ENCODE measurements at regions not wholly inside any gene's neighbourhood (a gene's known extent, or its start where the extent isn't known, plus 50 kb on each side); places are given as distances from the start of the nearest gene placed in this dataset.

GRCh38 chr2:239833269-239834109 lies 191.7 kb downstream of the NDUFA10 start:
- peaks cover 9% of the 10 kb centered on the region for H3K27me3 Mint-ChIP-seq (ENCODE audit: insufficient read depth, low read depth)
- H4K20me1 ChIP-seq (ENCODE audit: low read depth) = no peaks in the 10 kb centered on the region
- peaks cover 6% of the 10 kb centered on the region for H3F3A ChIP-seq (ENCODE audit: low read depth)
- H3K4me1 ChIP-seq = peaks cover 8% of the 10 kb centered on the region
- H3K27ac Mint-ChIP-seq = no peak overlapping the region
- no peaks in the 10 kb centered on the region for H3K36me3 ChIP-seq
- no peak overlapping the region for H3K27ac ChIP-seq
- H3K4me2 ChIP-seq = no peak overlapping the region
- no peaks in the 10 kb centered on the region for H3K27me3 ChIP-seq
- DNase-seq (ENCODE audit: low spot score) = no peak
- H3K9me3 ChIP-seq (ENCODE audit: low read depth) = no peaks in the 10 kb centered on the region
- H3K4me1 Mint-ChIP-seq = peaks cover 18% of the 10 kb centered on the region
- no peak overlapping the region for H2AFZ ChIP-seq (replicated peaks)
- no peak overlapping the region for H3K4me3 ChIP-seq
- no peak overlapping the region for H3K9ac ChIP-seq
- H3K4me3 Mint-ChIP-seq = no peak overlapping the region
- H3K9me3 Mint-ChIP-seq = peaks cover 4% of the 10 kb centered on the region
- H3K36me3 Mint-ChIP-seq = no peaks in the 10 kb centered on the region
- no peak for TF ChIP-seq EZH2 (IDR thresholded peaks at IDR 0.05)
- no peaks in the 10 kb centered on the region for H3K79me2 ChIP-seq (ENCODE audit: low read depth)

GRCh38 chr2:239832490-239833268 lies 192.5 kb downstream of the NDUFA10 start:
- no peaks in the 10 kb centered on the region for H3K36me3 Mint-ChIP-seq
- H3K4me1 ChIP-seq = peaks cover 11% of the 10 kb centered on the region
- H3K4me2 ChIP-seq = no peak overlapping the region
- H3F3A ChIP-seq (ENCODE audit: low read depth) = peaks cover 6% of the 10 kb centered on the region
- H3K36me3 ChIP-seq = no peaks in the 10 kb centered on the region
- H4K20me1 ChIP-seq (ENCODE audit: low read depth) = no peaks in the 10 kb centered on the region
- H3K79me2 ChIP-seq (ENCODE audit: low read depth) = no peaks in the 10 kb centered on the region
- no peak overlapping the region for H3K4me3 ChIP-seq
- H3K27ac Mint-ChIP-seq = no peak overlapping the region
- H3K27ac ChIP-seq = no peak overlapping the region
- H2AFZ ChIP-seq (replicated peaks) = no peak overlapping the region
- no peak for DNase-seq (ENCODE audit: low spot score)
- TF ChIP-seq EZH2phosphoT487 (IDR thresholded peaks at IDR 0.05) = no peak
- TF ChIP-seq EZH2 (IDR thresholded peaks at IDR 0.05) = no peak
- TF ChIP-seq CTCF (IDR thresholded peaks at IDR 0.05) = no peak
- peaks cover 9% of the 10 kb centered on the region for H3K27me3 Mint-ChIP-seq (ENCODE audit: insufficient read depth, low read depth)
- H3K9me3 ChIP-seq (ENCODE audit: low read depth) = no peaks in the 10 kb centered on the region
- no peak overlapping the region for H3K9ac ChIP-seq
- H3K27me3 ChIP-seq = no peaks in the 10 kb centered on the region
- no peak overlapping the region for H3K4me3 Mint-ChIP-seq
- H3K4me1 Mint-ChIP-seq = peaks cover 21% of the 10 kb centered on the region
- H3K9me3 Mint-ChIP-seq = peaks cover 4% of the 10 kb centered on the region

GRCh38 chr2:239831861-239832489 lies 193.2 kb downstream of the NDUFA10 start:
- no peak overlapping the region for H3K4me2 ChIP-seq
- TF ChIP-seq EZH2phosphoT487 (IDR thresholded peaks at IDR 0.05) = no peak
- no peak for TF ChIP-seq EZH2 (IDR thresholded peaks at IDR 0.05)
- TF ChIP-seq CTCF (IDR thresholded peaks at IDR 0.05) = no peak
- peaks cover 4% of the 10 kb centered on the region for H3K9me3 Mint-ChIP-seq
- H3K9ac ChIP-seq = no peak overlapping the region
- no peaks in the 10 kb centered on the region for H4K20me1 ChIP-seq (ENCODE audit: low read depth)
- no peak overlapping the region for H3K4me3 ChIP-seq
- peaks cover 11% of the 10 kb centered on the region for H3K4me1 ChIP-seq
- H3K9me3 ChIP-seq (ENCODE audit: low read depth) = no peaks in the 10 kb centered on the region
- H3K27ac Mint-ChIP-seq = peak overlapping the region; percentile 66
- peaks cover 9% of the 10 kb centered on the region for H3K27me3 Mint-ChIP-seq (ENCODE audit: insufficient read depth, low read depth)
- no peak overlapping the region for H2AFZ ChIP-seq (replicated peaks)
- H3K36me3 Mint-ChIP-seq = no peaks in the 10 kb centered on the region
- no peaks in the 10 kb centered on the region for H3K27me3 ChIP-seq
- no peaks in the 10 kb centered on the region for H3K79me2 ChIP-seq (ENCODE audit: low read depth)
- no peaks in the 10 kb centered on the region for H3K36me3 ChIP-seq
- H3K4me3 Mint-ChIP-seq = no peak overlapping the region
- DNase-seq (ENCODE audit: low spot score) = no peak
- no peak overlapping the region for H3K27ac ChIP-seq
- peaks cover 21% of the 10 kb centered on the region for H3K4me1 Mint-ChIP-seq
- peaks cover 6% of the 10 kb centered on the region for H3F3A ChIP-seq (ENCODE audit: low read depth)

Data from neural progenitor cell (in vitro differentiated cells).